ENCODE measurements at regions not wholly inside any gene's neighbourhood (a gene's known extent, or its start where the extent isn't known, plus 50 kb on each side); places are given as distances from the start of the nearest gene placed in this dataset.

GRCh38 chrX:33379839-33380238 is 168.5 kb upstream of the DMD start:
- Mint-ChIP-seq H3K27me3 (no peaks in the 10 kb centered on the region), H3K27ac (no peak overlapping the region), H3K9me3 (peaks cover 0 to 9% (median 0%) of the 10 kb centered on the region in 11 donors), H3K4me1 (no peaks in the 10 kb centered on the region), H3K36me3 (no peaks in the 10 kb centered on the region), H3K4me3 (no peak overlapping the region)
- no peaks in the 10 kb centered on the region for H3K9me3 ChIP-seq (ENCODE audit: control insufficient read depth in 2 of 3, low read length in 3 of 3)
- intact Hi-C loops (cut with micrococcal nuclease): no loop called here
- no peaks in the 10 kb centered on the region for H3K4me1 ChIP-seq (ENCODE audit: control insufficient read depth in 2 of 2, insufficient read depth in 2 of 2, low read length in 2 of 2)
- ChIA-PET POLR2A (no interaction called here), CTCF (no interaction called here)
- no peak overlapping the region for H3K27ac ChIP-seq (ENCODE audit: low read depth, low read length)
- H3K27me3 ChIP-seq (ENCODE audit: control insufficient read depth in 2 of 2, insufficient read depth in 2 of 2, low read length in 2 of 2): no peaks in the 10 kb centered on the region
- no peak for DNase-seq
- H3K4me3 ChIP-seq (ENCODE audit: low read length): no peak overlapping the region
- H3K36me3 ChIP-seq (ENCODE audit: control insufficient read depth in 2 of 3, insufficient read depth in 3 of 3, low read length in 3 of 3): no peaks in the 10 kb centered on the region
- ATAC-seq: no peak

- H3K27ac ChIP-seq (ENCODE audit: low read depth, low read length): no peak overlapping the region
- Mint-ChIP-seq H3K4me3 (no peak overlapping the region), H3K9me3 (peaks cover 0 to 25% (median 5%) of the 10 kb centered on the region in 11 donors), H3K27ac (no peak overlapping the region), H3K36me3 (no peaks in the 10 kb centered on the region), H3K27me3 (no peaks in the 10 kb centered on the region), H3K4me1 (no peaks in the 10 kb centered on the region)
- intact Hi-C loops (cut with micrococcal nuclease): no loop called here
- CTCF ChIA-PET: no interaction called here
- DNase-seq: no peak
- no peaks in the 10 kb centered on the region for H3K27me3 ChIP-seq (ENCODE audit: control insufficient read depth in 2 of 2, insufficient read depth in 2 of 2, low read length in 2 of 2)
- POLR2A ChIA-PET: no interaction called here
- no peaks in the 10 kb centered on the region for H3K36me3 ChIP-seq (ENCODE audit: control insufficient read depth in 2 of 3, insufficient read depth in 3 of 3, low read length in 3 of 3)
- no peaks in the 10 kb centered on the region for H3K9me3 ChIP-seq (ENCODE audit: control insufficient read depth in 2 of 3, low read length in 3 of 3)
- no peak overlapping the region for H3K4me3 ChIP-seq (ENCODE audit: low read length)
- H3K4me1 ChIP-seq (ENCODE audit: control insufficient read depth in 2 of 2, insufficient read depth in 2 of 2, low read length in 2 of 2): no peaks in the 10 kb centered on the region
- ATAC-seq: no peak
Observed at GRCh38 chrX:33357606-33358005, 146.3 kb upstream of the DMD start.

- peaks cover 0 to 2% (median 0%) of the 10 kb centered on the region in 11 donors for H3K9me3 Mint-ChIP-seq
- no peaks in the 10 kb centered on the region for H3K4me1 Mint-ChIP-seq
- H3K27ac Mint-ChIP-seq: no peak overlapping the region
- ChIA-PET POLR2A (no interaction called here), CTCF (no interaction called here)
- no peaks in the 10 kb centered on the region for H3K4me1 ChIP-seq (ENCODE audit: control insufficient read depth in 2 of 2, insufficient read depth in 2 of 2, low read length in 2 of 2)
- no peak overlapping the region for H3K4me3 ChIP-seq (ENCODE audit: low read length)
- no peaks in the 10 kb centered on the region for H3K36me3 Mint-ChIP-seq
- no peaks in the 10 kb centered on the region for H3K9me3 ChIP-seq (ENCODE audit: control insufficient read depth in 2 of 3, low read length in 3 of 3)
- H3K36me3 ChIP-seq (ENCODE audit: control insufficient read depth in 2 of 3, insufficient read depth in 3 of 3, low read length in 3 of 3): no peaks in the 10 kb centered on the region
- DNase-seq: no peak
- H3K4me3 Mint-ChIP-seq: no peak overlapping the region
- no peak for ATAC-seq
- no peaks in the 10 kb centered on the region for H3K27me3 Mint-ChIP-seq
- no peak overlapping the region for H3K27ac ChIP-seq (ENCODE audit: low read depth, low read length)
- intact Hi-C loops (cut with micrococcal nuclease): no loop called here
- H3K27me3 ChIP-seq (ENCODE audit: control insufficient read depth in 2 of 2, insufficient read depth in 2 of 2, low read length in 2 of 2): no peaks in the 10 kb centered on the region
Observed at GRCh38 chrX:33339219-33339618, 127.9 kb upstream of the DMD start.

- Mint-ChIP-seq H3K36me3 (no peaks in the 10 kb centered on the region), H3K4me1 (no peaks in the 10 kb centered on the region), H3K27me3 (no peaks in the 10 kb centered on the region), H3K9me3 (peaks cover 0 to 2% (median 0%) of the 10 kb centered on the region in 11 donors), H3K27ac (no peak overlapping the region), H3K4me3 (no peak overlapping the region)
- Histone ChIP-seq H3K36me3 (ENCODE audit: control insufficient read depth in 2 of 3, insufficient read depth in 3 of 3, low read length in 3 of 3) (no peaks in the 10 kb centered on the region), H3K4me1 (ENCODE audit: control insufficient read depth in 2 of 2, insufficient read depth in 2 of 2, low read length in 2 of 2) (no peaks in the 10 kb centered on the region), H3K27me3 (ENCODE audit: control insufficient read depth in 2 of 2, insufficient read depth in 2 of 2, low read length in 2 of 2) (no peaks in the 10 kb centered on the region), H3K9me3 (ENCODE audit: control insufficient read depth in 2 of 3, low read length in 3 of 3) (no peaks in the 10 kb centered on the region), H3K27ac (ENCODE audit: low read depth, low read length) (no peak overlapping the region), H3K4me3 (ENCODE audit: low read length) (no peak overlapping the region)
- no peak for ATAC-seq
- ChIA-PET POLR2A (no interaction called here), CTCF (no interaction called here)
- intact Hi-C loops (cut with micrococcal nuclease): no loop called here
- DNase-seq: no peak
Observed at GRCh38 chrX:33336783-33337182, 125.4 kb upstream of the DMD start.

GRCh38 chrX:33333271-33333670 is 121.9 kb upstream of the DMD start:
- H3K9me3 ChIP-seq (ENCODE audit: control insufficient read depth in 2 of 3, low read length in 3 of 3): no peaks in the 10 kb centered on the region
- no peaks in the 10 kb centered on the region for H3K36me3 ChIP-seq (ENCODE audit: control insufficient read depth in 2 of 3, insufficient read depth in 3 of 3, low read length in 3 of 3)
- no peaks in the 10 kb centered on the region for H3K27me3 ChIP-seq (ENCODE audit: control insufficient read depth in 2 of 2, insufficient read depth in 2 of 2, low read length in 2 of 2)
- Mint-ChIP-seq H3K4me3 (no peak overlapping the region), H3K36me3 (no peaks in the 10 kb centered on the region), H3K27ac (no peak overlapping the region), H3K9me3 (no peaks in the 10 kb centered on the region), H3K4me1 (no peaks in the 10 kb centered on the region), H3K27me3 (no peaks in the 10 kb centered on the region)
- no peaks in the 10 kb centered on the region for H3K4me1 ChIP-seq (ENCODE audit: control insufficient read depth in 2 of 2, insufficient read depth in 2 of 2, low read length in 2 of 2)
- no peak for DNase-seq
- H3K4me3 ChIP-seq (ENCODE audit: low read length): no peak overlapping the region
- ChIA-PET CTCF (no interaction called here), POLR2A (no interaction called here)
- no peak overlapping the region for H3K27ac ChIP-seq (ENCODE audit: low read depth, low read length)
- no peak for ATAC-seq
- intact Hi-C loops (cut with micrococcal nuclease): no loop called here

GRCh38 chrX:33330798-33331197 is 119.4 kb upstream of the DMD start:
- Mint-ChIP-seq H3K4me1 (no peaks in the 10 kb centered on the region), H3K9me3 (no peaks in the 10 kb centered on the region), H3K4me3 (no peak overlapping the region), H3K27me3 (no peaks in the 10 kb centered on the region), H3K27ac (no peak overlapping the region), H3K36me3 (no peaks in the 10 kb centered on the region)
- DNase-seq (no peak), ATAC-seq (no peak)
- Histone ChIP-seq H3K9me3 (ENCODE audit: control insufficient read depth in 2 of 3, low read length in 3 of 3) (no peaks in the 10 kb centered on the region), H3K27ac (ENCODE audit: low read depth, low read length) (no peak overlapping the region), H3K4me3 (ENCODE audit: low read length) (no peak overlapping the region), H3K4me1 (ENCODE audit: control insufficient read depth in 2 of 2, insufficient read depth in 2 of 2, low read length in 2 of 2) (no peaks in the 10 kb centered on the region), H3K36me3 (ENCODE audit: control insufficient read depth in 2 of 3, insufficient read depth in 3 of 3, low read length in 3 of 3) (no peaks in the 10 kb centered on the region), H3K27me3 (ENCODE audit: control insufficient read depth in 2 of 2, insufficient read depth in 2 of 2, low read length in 2 of 2) (no peaks in the 10 kb centered on the region)
- intact Hi-C loops (cut with micrococcal nuclease): no loop called here
- ChIA-PET CTCF (no interaction called here), POLR2A (no interaction called here)

- ChIA-PET CTCF (no interaction called here), POLR2A (no interaction called here)
- Histone ChIP-seq H3K27me3 (ENCODE audit: control insufficient read depth in 2 of 2, insufficient read depth in 2 of 2, low read length in 2 of 2) (no peaks in the 10 kb centered on the region), H3K4me3 (ENCODE audit: low read length) (no peak overlapping the region), H3K27ac (ENCODE audit: low read depth, low read length) (no peak overlapping the region), H3K36me3 (ENCODE audit: control insufficient read depth in 2 of 3, insufficient read depth in 3 of 3, low read length in 3 of 3) (no peaks in the 10 kb centered on the region), H3K4me1 (ENCODE audit: control insufficient read depth in 2 of 2, insufficient read depth in 2 of 2, low read length in 2 of 2) (no peaks in the 10 kb centered on the region), H3K9me3 (ENCODE audit: control insufficient read depth in 2 of 3, low read length in 3 of 3) (no peaks in the 10 kb centered on the region)
- ATAC-seq: no peak
- no peaks in the 10 kb centered on the region for H3K36me3 Mint-ChIP-seq
- intact Hi-C loops (cut with micrococcal nuclease): no loop called here
- no peak overlapping the region for H3K4me3 Mint-ChIP-seq
- H3K9me3 Mint-ChIP-seq: peaks cover 0 to 3% (median 0%) of the 10 kb centered on the region in 11 donors
- no peaks in the 10 kb centered on the region for H3K27me3 Mint-ChIP-seq
- no peak overlapping the region for H3K27ac Mint-ChIP-seq
- no peaks in the 10 kb centered on the region for H3K4me1 Mint-ChIP-seq
- DNase-seq: no peak
Observed at GRCh38 chrX:33324099-33324498, 112.8 kb upstream of the DMD start.
